Esophagus muscularis mucosa (tissue), 4 donors: ENCODE measurements at regions not wholly inside any gene's neighbourhood (a gene's known extent, or its start where the extent isn't known, plus 50 kb on each side); places are given as distances from the start of the nearest gene placed in this dataset.
"Not testable (repeated sequence)": the region's sequence is repeated elsewhere in the genome, so short reads cannot be mapped to it uniquely, and the experiment has no call there.

Experiments used
- EP300 ChIP-seq: sonication (generic); formaldehyde crosslinking; IDR thresholded peaks from one replicate; pipeline ENCODE4 v1.6.1; 2017; ENCODE audit warnings: antibody characterized with exemption
- POLR2A ChIP-seq: fragments of 450-650 bp; IDR thresholded peaks from one replicate; pipeline ENCODE4 v1.6.1; 2017; ENCODE audit warnings: antibody characterized with exemption, moderate library complexity, mild to moderate bottlenecking, low read depth
- TF ChIP-seq, protein P1 (sequence below), 3 experiments: fragments of 200-600 bp in 2 of 3; fragments of 450-650 bp in 1 of 3; sonication (generic) in 2 of 3; IDR thresholded peaks; one replicate each; pipeline ENCODE4 v1.5.1; 2017 to 2019; ENCODE audit warnings: antibody characterized with exemption in 3 of 3, mild to moderate bottlenecking in 2 of 3, moderate library complexity in 1 of 3

- TF ChIP-seq, protein P1, sequence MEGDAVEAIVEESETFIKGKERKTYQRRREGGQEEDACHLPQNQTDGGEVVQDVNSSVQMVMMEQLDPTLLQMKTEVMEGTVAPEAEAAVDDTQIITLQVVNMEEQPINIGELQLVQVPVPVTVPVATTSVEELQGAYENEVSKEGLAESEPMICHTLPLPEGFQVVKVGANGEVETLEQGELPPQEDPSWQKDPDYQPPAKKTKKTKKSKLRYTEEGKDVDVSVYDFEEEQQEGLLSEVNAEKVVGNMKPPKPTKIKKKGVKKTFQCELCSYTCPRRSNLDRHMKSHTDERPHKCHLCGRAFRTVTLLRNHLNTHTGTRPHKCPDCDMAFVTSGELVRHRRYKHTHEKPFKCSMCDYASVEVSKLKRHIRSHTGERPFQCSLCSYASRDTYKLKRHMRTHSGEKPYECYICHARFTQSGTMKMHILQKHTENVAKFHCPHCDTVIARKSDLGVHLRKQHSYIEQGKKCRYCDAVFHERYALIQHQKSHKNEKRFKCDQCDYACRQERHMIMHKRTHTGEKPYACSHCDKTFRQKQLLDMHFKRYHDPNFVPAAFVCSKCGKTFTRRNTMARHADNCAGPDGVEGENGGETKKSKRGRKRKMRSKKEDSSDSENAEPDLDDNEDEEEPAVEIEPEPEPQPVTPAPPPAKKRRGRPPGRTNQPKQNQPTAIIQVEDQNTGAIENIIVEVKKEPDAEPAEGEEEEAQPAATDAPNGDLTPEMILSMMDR (IDR thresholded peaks at IDR 0.05) = not testable (repeated sequence)
- not testable (repeated sequence) for TF ChIP-seq EP300, POLR2A
Measured at GRCh38 chr4:170682087-170682486, 592.3 kb upstream of the AADAT start.
